Endothelial cell (in vitro differentiated cells): ENCODE measurements at regions not wholly inside any gene's neighbourhood (a gene's known extent, or its start where the extent isn't known, plus 50 kb on each side); places are given as distances from the start of the nearest gene placed in this dataset.

Source experiments
- DNase-seq: peaks from one replicate; pipeline ENCODE4 v3.0.0; 2021; ENCODE audit warnings: low spot score
- H3K27ac Mint-ChIP-seq: one replicate; pipeline ENCODE4 v1.8.0; 2021; ENCODE audit warnings: mixed read lengths, inconsistent platforms; ENCODE audit not compliant: unreplicated experiment
- H3K27me3 Mint-ChIP-seq: one replicate; pipeline ENCODE4 v1.8.0; 2021; ENCODE audit warnings: mild to moderate bottlenecking, moderate library complexity, mixed read lengths, inconsistent platforms; ENCODE audit not compliant: unreplicated experiment
- H3K36me3 Mint-ChIP-seq: one replicate; pipeline ENCODE4 v1.8.0; 2021; ENCODE audit warnings: mild to moderate bottlenecking, low read depth, mixed read lengths, inconsistent platforms; ENCODE audit not compliant: unreplicated experiment
- H3K4me1 Mint-ChIP-seq: one replicate; pipeline ENCODE4 v1.8.0; 2021; ENCODE audit warnings: mild to moderate bottlenecking, mixed read lengths, inconsistent platforms; ENCODE audit not compliant: unreplicated experiment
- H3K4me3 Mint-ChIP-seq: one replicate; pipeline ENCODE4 v1.8.0; 2021; ENCODE audit warnings: mild to moderate bottlenecking, mixed read lengths, inconsistent platforms; ENCODE audit not compliant: unreplicated experiment
- H3K9me3 Mint-ChIP-seq: one replicate; pipeline ENCODE4 v1.8.0; 2021; ENCODE audit warnings: mixed read lengths, inconsistent platforms; ENCODE audit not compliant: unreplicated experiment
- TF ChIP-seq, protein P1 (sequence below): fragments of 200-600 bp; sonication (generic); IDR thresholded peaks from one replicate; pipeline ENCODE4 v1.5.0; 2021; ENCODE audit warnings: antibody characterized with exemption; ENCODE audit not compliant: unreplicated experiment

DNA sequence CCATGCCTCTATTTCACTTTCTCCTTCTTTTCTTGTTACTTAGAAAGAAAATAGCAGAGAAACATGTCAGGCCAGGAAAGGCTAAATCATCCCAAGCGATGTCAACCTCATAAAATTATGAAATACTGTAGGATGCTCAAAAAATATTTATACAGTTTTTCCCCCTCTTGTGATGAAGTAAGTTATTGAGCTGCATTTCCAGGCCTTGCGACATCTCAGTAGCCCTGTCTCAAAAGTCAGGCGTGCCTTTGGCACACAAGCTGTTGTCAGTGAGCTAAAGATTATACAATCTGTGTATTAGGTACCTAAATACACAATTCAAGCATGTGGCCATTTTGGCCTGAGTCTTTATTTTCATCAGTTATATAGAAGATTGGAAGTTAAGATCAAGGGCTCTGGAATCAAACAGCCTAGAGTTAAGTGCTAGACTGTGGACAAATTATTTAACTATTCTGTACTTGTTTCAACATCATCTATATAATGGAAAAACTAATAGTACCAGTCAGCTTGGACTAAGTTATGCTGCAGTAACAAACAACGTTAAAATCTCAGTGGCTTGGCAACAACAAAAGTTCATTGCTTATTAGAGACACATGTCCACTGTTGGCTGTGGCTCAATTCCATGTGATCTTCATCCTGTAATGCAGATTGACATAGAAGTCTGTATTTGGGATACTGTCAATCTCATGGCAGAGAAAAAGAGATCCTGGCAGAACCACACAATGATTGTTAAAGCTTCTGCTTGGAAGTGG is 406.4 kb upstream of the PROK2 start:
- H3K27me3 Mint-ChIP-seq: peaks cover 4% of the 10 kb centered on the region
- DNase-seq: no peak
- no peaks in the 10 kb centered on the region for H3K4me1 Mint-ChIP-seq
- no peaks in the 10 kb centered on the region for H3K9me3 Mint-ChIP-seq
- H3K4me3 Mint-ChIP-seq: no peak overlapping the region
- no peaks in the 10 kb centered on the region for H3K36me3 Mint-ChIP-seq
- H3K27ac Mint-ChIP-seq: no peak overlapping the region
- TF ChIP-seq, protein P1, sequence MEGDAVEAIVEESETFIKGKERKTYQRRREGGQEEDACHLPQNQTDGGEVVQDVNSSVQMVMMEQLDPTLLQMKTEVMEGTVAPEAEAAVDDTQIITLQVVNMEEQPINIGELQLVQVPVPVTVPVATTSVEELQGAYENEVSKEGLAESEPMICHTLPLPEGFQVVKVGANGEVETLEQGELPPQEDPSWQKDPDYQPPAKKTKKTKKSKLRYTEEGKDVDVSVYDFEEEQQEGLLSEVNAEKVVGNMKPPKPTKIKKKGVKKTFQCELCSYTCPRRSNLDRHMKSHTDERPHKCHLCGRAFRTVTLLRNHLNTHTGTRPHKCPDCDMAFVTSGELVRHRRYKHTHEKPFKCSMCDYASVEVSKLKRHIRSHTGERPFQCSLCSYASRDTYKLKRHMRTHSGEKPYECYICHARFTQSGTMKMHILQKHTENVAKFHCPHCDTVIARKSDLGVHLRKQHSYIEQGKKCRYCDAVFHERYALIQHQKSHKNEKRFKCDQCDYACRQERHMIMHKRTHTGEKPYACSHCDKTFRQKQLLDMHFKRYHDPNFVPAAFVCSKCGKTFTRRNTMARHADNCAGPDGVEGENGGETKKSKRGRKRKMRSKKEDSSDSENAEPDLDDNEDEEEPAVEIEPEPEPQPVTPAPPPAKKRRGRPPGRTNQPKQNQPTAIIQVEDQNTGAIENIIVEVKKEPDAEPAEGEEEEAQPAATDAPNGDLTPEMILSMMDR: no peak

GRCh38 chr3:72190050-72190449 is 405.1 kb upstream of the PROK2 start:
- Mint-ChIP-seq H3K4me1 (no peaks in the 10 kb centered on the region), H3K4me3 (no peak overlapping the region), H3K36me3 (no peaks in the 10 kb centered on the region), H3K27me3 (peaks cover 3% of the 10 kb centered on the region), H3K9me3 (no peaks in the 10 kb centered on the region), H3K27ac (no peak overlapping the region)
- TF ChIP-seq, protein P1: no peak
- no peak for DNase-seq

DNA sequence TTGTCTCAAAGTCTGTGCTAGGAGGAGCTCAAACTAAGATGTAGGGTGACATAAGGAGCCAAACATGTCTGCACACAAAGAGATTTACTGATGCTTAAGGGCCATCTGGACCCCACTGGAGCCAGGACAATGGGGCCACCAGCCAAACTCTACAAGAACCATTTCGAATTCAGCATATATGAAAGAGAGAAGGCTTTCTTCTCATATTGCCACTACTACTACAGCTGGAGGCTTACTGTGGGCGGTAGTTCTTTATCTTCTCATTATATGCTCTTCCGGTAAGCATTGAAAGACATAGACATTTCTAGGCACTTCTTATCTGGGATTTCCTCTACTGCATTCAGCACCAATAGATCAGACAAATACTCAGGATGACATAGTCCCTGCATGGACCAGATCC is 404.4 kb upstream of the PROK2 start:
- H3K9me3 Mint-ChIP-seq: no peaks in the 10 kb centered on the region
- no peaks in the 10 kb centered on the region for H3K36me3 Mint-ChIP-seq
- TF ChIP-seq, protein P1: no peak
- H3K4me3 Mint-ChIP-seq: no peak overlapping the region
- DNase-seq: no peak
- no peaks in the 10 kb centered on the region for H3K4me1 Mint-ChIP-seq
- H3K27me3 Mint-ChIP-seq: peaks cover 3% of the 10 kb centered on the region
- H3K27ac Mint-ChIP-seq: no peak overlapping the region

GRCh38 chr3:72188536-72188935 is 403.6 kb upstream of the PROK2 start:
- Mint-ChIP-seq H3K4me3 (no peak overlapping the region), H3K9me3 (no peaks in the 10 kb centered on the region), H3K4me1 (no peaks in the 10 kb centered on the region), H3K36me3 (no peaks in the 10 kb centered on the region), H3K27ac (no peak overlapping the region), H3K27me3 (peaks cover 3% of the 10 kb centered on the region)
- DNase-seq: no peak
- TF ChIP-seq, protein P1: no peak

- H3K9me3 Mint-ChIP-seq: no peaks in the 10 kb centered on the region
- H3K36me3 Mint-ChIP-seq: no peaks in the 10 kb centered on the region
- no peak for DNase-seq
- H3K27ac Mint-ChIP-seq: no peak overlapping the region
- no peak overlapping the region for H3K4me3 Mint-ChIP-seq
- peaks cover 3% of the 10 kb centered on the region for H3K27me3 Mint-ChIP-seq
- peaks cover 8% of the 10 kb centered on the region for H3K4me1 Mint-ChIP-seq
- TF ChIP-seq, protein P1: peak; percentile 29
Observed at GRCh38 chr3:72187131-72187530, 402.2 kb upstream of the PROK2 start.
